Trophoblast cell (in vitro differentiated cells and primary cell): ENCODE measurements at regions not wholly inside any gene's neighbourhood (a gene's known extent, or its start where the extent isn't known, plus 50 kb on each side); places are given as distances from the start of the nearest gene placed in this dataset.
"Not testable (repeated sequence)": the region's sequence is repeated elsewhere in the genome, so short reads cannot be mapped to it uniquely, and the experiment has no call there.

Experiments used
- DNase-seq, 2 donors: peaks; one replicate each; pipeline ENCODE4 v3.0.0-alpha.2; 2016
- H2AFZ ChIP-seq: 2 replicates; pipeline ENCODE4 v1.6.1; 2013; ENCODE audit warnings: low read length, moderate library complexity, mild to moderate bottlenecking; ENCODE audit not compliant: insufficient read depth, poor library complexity
- H2AK5ac ChIP-seq: 2 replicates; pipeline ENCODE4 v1.6.1; 2013; ENCODE audit warnings: mild to moderate bottlenecking, low read length
- H2BK120ac ChIP-seq: 2 replicates; pipeline ENCODE4 v1.6.1; 2013; ENCODE audit warnings: low read length, mild to moderate bottlenecking, moderate library complexity; ENCODE audit not compliant: insufficient read depth, poor library complexity
- H2BK12ac ChIP-seq: 2 replicates; pipeline ENCODE4 v1.6.1; 2013; ENCODE audit warnings: mild to moderate bottlenecking, low read length, moderate library complexity
- H2BK5ac ChIP-seq: 2 replicates; pipeline ENCODE4 v1.6.1; 2013; ENCODE audit warnings: low read length, low read depth, moderate library complexity, mild to moderate bottlenecking; ENCODE audit not compliant: poor library complexity
- H3K14ac ChIP-seq: 2 replicates; pipeline ENCODE4 v1.6.1; 2013; ENCODE audit warnings: mild to moderate bottlenecking, low read length
- H3K18ac ChIP-seq: 2 replicates; pipeline ENCODE4 v1.6.1; 2013; ENCODE audit warnings: mild to moderate bottlenecking, low read length
- H3K23ac ChIP-seq: 2 replicates; pipeline ENCODE4 v1.6.1; 2013; ENCODE audit warnings: low read length
- H3K27ac ChIP-seq: 2 replicates; pipeline ENCODE4 v1.5.1; 2013; ENCODE audit warnings: low read depth, mild to moderate bottlenecking, inconsistent platforms, low read length, moderate library complexity
- H3K27me3 ChIP-seq: 2 replicates; pipeline ENCODE4 v1.6.1; 2013; ENCODE audit warnings: inconsistent platforms, mild to moderate bottlenecking, low read length, moderate library complexity; ENCODE audit not compliant: insufficient read depth
- H3K36me3 ChIP-seq, 2 experiments: 1 replicate in 1 of 2; 2 replicates in 1 of 2; pipeline ENCODE4 v1.6.1; 2013; ENCODE audit warnings: low read length in 2 of 2, mild to moderate bottlenecking in 2 of 2, moderate library complexity in 1 of 2; ENCODE audit not compliant: insufficient read depth in 2 of 2, control insufficient read depth in 1 of 2
- H3K4ac ChIP-seq: 2 replicates; pipeline ENCODE4 v1.6.1; 2013; ENCODE audit warnings: low read depth, mild to moderate bottlenecking, low read length, moderate library complexity
- H3K4me1 ChIP-seq, 2 experiments: 1 replicate in 1 of 2; 2 replicates in 1 of 2; pipeline ENCODE4 v1.6.1; 2013; ENCODE audit warnings: low read length in 2 of 2, mild to moderate bottlenecking in 2 of 2, moderate library complexity in 1 of 2; ENCODE audit not compliant: insufficient read depth in 2 of 2, control insufficient read depth in 1 of 2
- H3K4me2 ChIP-seq: 2 replicates; pipeline ENCODE4 v1.6.1; 2013; ENCODE audit warnings: inconsistent platforms, mild to moderate bottlenecking, low read length, moderate library complexity
- H3K4me3 ChIP-seq: 2 replicates; pipeline ENCODE4 v1.5.1; 2013; ENCODE audit warnings: mild to moderate bottlenecking, low read depth, low read length, inconsistent platforms
- H3K79me1 ChIP-seq: one replicate; pipeline ENCODE4 v1.6.1; 2013; ENCODE audit warnings: low read length
- H3K79me2 ChIP-seq: 2 replicates; pipeline ENCODE4 v1.6.1; 2013; ENCODE audit warnings: low read length, mild to moderate bottlenecking; ENCODE audit not compliant: control insufficient read depth, insufficient read depth, poor library complexity
- H3K9ac ChIP-seq: 2 replicates; pipeline ENCODE4 v1.6.1; 2013; ENCODE audit warnings: mild to moderate bottlenecking, low read length
- H3K9me3 ChIP-seq: 2 replicates; pipeline ENCODE4 v1.6.1; 2013; ENCODE audit warnings: low read depth, mild to moderate bottlenecking, control low read depth, inconsistent platforms, low read length; ENCODE audit not compliant: insufficient read depth
- H4K12ac ChIP-seq: 2 replicates; pipeline ENCODE4 v1.6.1; 2013; ENCODE audit warnings: low read depth, mild to moderate bottlenecking, low read length, moderate library complexity
- H4K8ac ChIP-seq: 2 replicates; pipeline ENCODE4 v1.6.1; 2013; ENCODE audit warnings: low read depth, mild to moderate bottlenecking, low read length, moderate library complexity
- H4K91ac ChIP-seq: one replicate; pipeline ENCODE4 v1.6.1; 2013; ENCODE audit warnings: low read depth, mild to moderate bottlenecking, low read length, moderate library complexity
- WGBS: extraction: QIAGEN DNeasy Blood & Tissue Kit; methylation state at CpG from one replicate; pipeline ENCODE4 v1.1.7; 2013; ENCODE audit warnings: missing lambda C conversion rate; ENCODE audit not compliant: insufficient read length, insufficient coverage; ENCODE audit errors: extremely low coverage; 5-methylcytosine and 5-hydroxymethylcytosine counted together

GRCh38 chr6:58113960-58114359 is 796.5 kb downstream of the PRIM2 start:
- H3K4ac ChIP-seq: no peak overlapping the region
- H2BK12ac ChIP-seq: no peak overlapping the region
- no peak overlapping the region for H3K14ac ChIP-seq
- no peak for DNase-seq
- H2AFZ ChIP-seq: no peak overlapping the region
- H3K27ac ChIP-seq: no peak overlapping the region
- H3K4me1 ChIP-seq: no peaks in the 10 kb centered on the region
- H3K18ac ChIP-seq: no peak overlapping the region
- H4K12ac ChIP-seq: no peak overlapping the region
- no peak overlapping the region for H2AK5ac ChIP-seq
- no peak overlapping the region for H3K4me2 ChIP-seq
- no peak overlapping the region for H2BK5ac ChIP-seq
- H4K91ac ChIP-seq: no peak overlapping the region
- H3K79me1 ChIP-seq: no peaks in the 10 kb centered on the region
- no peak overlapping the region for H2BK120ac ChIP-seq
- no peak overlapping the region for H3K9ac ChIP-seq
- no peaks in the 10 kb centered on the region for H3K9me3 ChIP-seq
- no peaks in the 10 kb centered on the region for H3K27me3 ChIP-seq
- no peak overlapping the region for H4K8ac ChIP-seq
- no peak overlapping the region for H3K4me3 ChIP-seq
- H3K79me2 ChIP-seq: no peaks in the 10 kb centered on the region
- WGBS: no CpG with 5 or more reads among the region's 3 CpGs
- no peak overlapping the region for H3K23ac ChIP-seq
- H3K36me3 ChIP-seq: no peaks in the 10 kb centered on the region

DNA sequence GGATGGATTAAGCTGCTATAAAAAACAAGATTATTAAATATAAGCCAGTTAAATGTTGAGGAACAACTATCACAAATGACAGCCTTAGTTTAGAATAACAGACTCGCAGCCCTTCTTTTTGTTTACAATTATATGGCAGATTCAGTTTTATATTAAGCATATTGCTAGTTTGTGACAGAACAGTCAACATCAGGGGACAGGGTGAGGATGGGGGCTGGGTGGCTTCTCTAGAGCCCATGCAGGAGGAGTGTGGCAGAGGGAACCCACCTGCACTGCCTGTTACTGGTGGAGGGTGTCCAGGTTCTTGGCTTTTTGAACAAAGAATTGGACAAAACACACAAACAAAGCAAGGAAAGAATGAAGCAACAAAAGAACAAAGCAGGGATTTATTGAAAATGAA is 799.7 kb downstream of the PRIM2 start:
- not testable (repeated sequence) for H3K4me1 ChIP-seq, H3K9ac ChIP-seq, H2BK120ac ChIP-seq, DNase-seq, H3K23ac ChIP-seq, H3K14ac ChIP-seq, H4K91ac ChIP-seq, H3K27ac ChIP-seq, H2AFZ ChIP-seq, H4K12ac ChIP-seq, H3K79me2 ChIP-seq, H4K8ac ChIP-seq, H3K4me2 ChIP-seq, H2BK5ac ChIP-seq, H3K4ac ChIP-seq, H3K36me3 ChIP-seq, H3K79me1 ChIP-seq, H2AK5ac ChIP-seq, H3K27me3 ChIP-seq, H3K18ac ChIP-seq, H3K9me3 ChIP-seq, H2BK12ac ChIP-seq, H3K4me3 ChIP-seq
- WGBS: no CpG with 5 or more reads among the region's 1 CpG

- H3K9me3 ChIP-seq, H4K91ac ChIP-seq, H3K14ac ChIP-seq, H3K27ac ChIP-seq, H3K79me2 ChIP-seq, H3K4me1 ChIP-seq, H3K4me2 ChIP-seq, H3K36me3 ChIP-seq, H2BK12ac ChIP-seq, H3K4ac ChIP-seq, DNase-seq, H3K4me3 ChIP-seq, H4K8ac ChIP-seq, H2BK120ac ChIP-seq, H2BK5ac ChIP-seq, H2AFZ ChIP-seq, H4K12ac ChIP-seq, H3K27me3 ChIP-seq, H3K18ac ChIP-seq, H3K79me1 ChIP-seq, H2AK5ac ChIP-seq, H3K9ac ChIP-seq, H3K23ac ChIP-seq: not testable (repeated sequence)
- WGBS: no CpG with 5 or more reads among the region's 3 CpGs
Measured at GRCh38 chr6:58121616-58122015, 804.2 kb downstream of the PRIM2 start.

DNA sequence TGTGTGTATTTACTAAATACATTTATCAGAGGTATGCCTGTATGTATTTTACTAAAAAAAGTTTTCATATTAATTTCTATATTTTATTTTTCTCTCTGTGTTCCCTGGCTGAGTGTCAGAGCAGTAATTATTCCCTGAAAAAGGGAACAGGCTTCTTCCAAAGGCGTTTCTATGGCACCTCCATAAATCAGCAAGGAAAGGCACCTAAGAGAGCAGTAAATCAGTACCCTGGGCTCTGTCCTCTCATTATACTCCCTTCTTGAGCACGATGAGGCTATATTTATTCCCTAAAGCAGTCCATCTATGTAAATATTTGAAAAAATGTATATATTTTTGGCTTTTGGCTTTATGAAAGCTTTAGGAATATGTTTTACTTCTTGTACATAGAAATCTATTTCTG is 806.3 kb downstream of the PRIM2 start:
- H2BK5ac ChIP-seq, H2BK120ac ChIP-seq, H3K4me3 ChIP-seq, H2AFZ ChIP-seq, H3K9me3 ChIP-seq, H2AK5ac ChIP-seq, H3K79me2 ChIP-seq, H3K36me3 ChIP-seq, H3K27me3 ChIP-seq, H4K8ac ChIP-seq, H3K4ac ChIP-seq, H3K9ac ChIP-seq, H3K14ac ChIP-seq, H3K4me1 ChIP-seq, H3K27ac ChIP-seq, H3K18ac ChIP-seq, DNase-seq, H4K12ac ChIP-seq, H3K4me2 ChIP-seq, H2BK12ac ChIP-seq, H3K23ac ChIP-seq, H3K79me1 ChIP-seq, H4K91ac ChIP-seq: not testable (repeated sequence)
- WGBS: no CpG with 5 or more reads among the region's 2 CpGs
